ENCODE measurements at regions not wholly inside any gene's neighbourhood (a gene's known extent, or its start where the extent isn't known, plus 50 kb on each side); places are given as distances from the start of the nearest gene placed in this dataset.

- no peak for DNase-seq (ENCODE audit: low read depth, low spot score)
- TF ChIP-seq EZH2 (IDR thresholded peaks at IDR 0.05) (no peak), CTCF (IDR thresholded peaks at IDR 0.05 in 2 of 3, conservative IDR thresholded peaks at IDR 0.05 in 1 of 3; ENCODE audit: borderline replicate concordance in 1 of 3, insufficient read depth in 1 of 3, low read depth in 2 of 3, low read length in 2 of 3) (no peak), EGR1 (IDR thresholded peaks at IDR 0.05; ENCODE audit: low read depth) (no peak), FOSL1 (IDR thresholded peaks at IDR 0.05; ENCODE audit: low read depth) (no peak)
- TF ChIP-seq, protein P1, sequence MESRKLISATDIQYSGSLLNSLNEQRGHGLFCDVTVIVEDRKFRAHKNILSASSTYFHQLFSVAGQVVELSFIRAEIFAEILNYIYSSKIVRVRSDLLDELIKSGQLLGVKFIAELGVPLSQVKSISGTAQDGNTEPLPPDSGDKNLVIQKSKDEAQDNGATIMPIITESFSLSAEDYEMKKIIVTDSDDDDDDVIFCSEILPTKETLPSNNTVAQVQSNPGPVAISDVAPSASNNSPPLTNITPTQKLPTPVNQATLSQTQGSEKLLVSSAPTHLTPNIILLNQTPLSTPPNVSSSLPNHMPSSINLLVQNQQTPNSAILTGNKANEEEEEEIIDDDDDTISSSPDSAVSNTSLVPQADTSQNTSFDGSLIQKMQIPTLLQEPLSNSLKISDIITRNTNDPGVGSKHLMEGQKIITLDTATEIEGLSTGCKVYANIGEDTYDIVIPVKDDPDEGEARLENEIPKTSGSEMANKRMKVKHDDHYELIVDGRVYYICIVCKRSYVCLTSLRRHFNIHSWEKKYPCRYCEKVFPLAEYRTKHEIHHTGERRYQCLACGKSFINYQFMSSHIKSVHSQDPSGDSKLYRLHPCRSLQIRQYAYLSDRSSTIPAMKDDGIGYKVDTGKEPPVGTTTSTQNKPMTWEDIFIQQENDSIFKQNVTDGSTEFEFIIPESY (IDR thresholded peaks at IDR 0.05; ENCODE audit: extremely low read depth, insufficient replicate concordance, low read length) = no peak
- TF ChIP-seq, protein P2, sequence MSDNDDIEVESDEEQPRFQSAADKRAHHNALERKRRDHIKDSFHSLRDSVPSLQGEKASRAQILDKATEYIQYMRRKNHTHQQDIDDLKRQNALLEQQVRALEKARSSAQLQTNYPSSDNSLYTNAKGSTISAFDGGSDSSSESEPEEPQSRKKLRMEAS (IDR thresholded peaks at IDR 0.05) = no peak
These were observed 421.9 kb upstream of the KHDRBS2 start for GRCh38 chr6:62707914-62708313.

More at GRCh38 chr6:62707914-62708313, 421.9 kb upstream of the KHDRBS2 start:
- no peak overlapping the region for H2AFZ ChIP-seq (ENCODE audit: low read depth, low read length, poor library complexity, severe bottlenecking)
- H3K9me2 ChIP-seq (ENCODE audit: insufficient read depth) = no peaks in the 10 kb centered on the region
- ChIA-PET POLR2A (no interaction called here), CTCF (no interaction called here), RAD21 (ENCODE audit: low non-redundant PET in 1 of 2, low total read pairs in 2 of 2, uncharacterized antibody in 2 of 2, unreplicated experiment in 2 of 2) (no interaction called here)
- no TSS peak for BruUV-seq (replicated peaks)
- ATAC-seq = no peak
- peaks cover 7% of the 10 kb centered on the region in 2 experiments; a peak in 3 of 4 replicates for H3K9me3 ChIP-seq (ENCODE audit: control insufficient read depth in 1 of 2, insufficient read depth in 1 of 2, low read depth in 1 of 2, low read length in 2 of 2)
- H3K27me3 ChIP-seq (ENCODE audit: insufficient read depth, low read length) = no peaks in the 10 kb centered on the region
- no peak overlapping the region for H3K4me2 ChIP-seq (ENCODE audit: low read length)
- no peak overlapping the region for H3K9ac ChIP-seq (ENCODE audit: low read length)
- no peaks in the 10 kb centered on the region for H3K79me2 ChIP-seq (ENCODE audit: insufficient read depth, low read length)
- no peaks in the 10 kb centered on the region for H3K4me1 ChIP-seq (ENCODE audit: control insufficient read depth in 1 of 2, insufficient read depth in 2 of 2, low read length in 2 of 2)
- no peaks in the 10 kb centered on the region for H4K20me1 ChIP-seq (ENCODE audit: insufficient read depth)
- intact Hi-C loops (cut with micrococcal nuclease) = no loop called here
- no peak overlapping the region for H3K27ac ChIP-seq (ENCODE audit: low read depth, low read length)
- no peaks in the 10 kb centered on the region for H3K36me3 ChIP-seq (ENCODE audit: control insufficient read depth in 1 of 2, insufficient read depth in 2 of 2, low read length in 2 of 2)
- no peak overlapping the region for H3K4me3 ChIP-seq (replicated peaks in 1 of 2; ENCODE audit: low read depth in 1 of 2, low read length in 2 of 2)
